Natural killer cell treated with Interleukin-12 subunit alpha and Interleukin-12 subunit beta and Interleukin-15 and Interleukin-18, amount 100 ng/mL, for 72 hours (primary cell): ENCODE measurements at regions not wholly inside any gene's neighbourhood (a gene's known extent, or its start where the extent isn't known, plus 50 kb on each side); places are given as distances from the start of the nearest gene placed in this dataset.

Experiments used
- ATAC-seq, 2 donors: fragments of 150-1000 bp; cut with Tn5 transposase in 1 of 2; sonication (Bioruptor Pico), chemical (Tn5 transposase) in 1 of 2; 2 replicates each; pipeline ENCODE4 v1.10.0; 2021
- DNase-seq: peaks from one replicate; pipeline ENCODE4 v3.0.0; 2022; ENCODE audit warnings: low spot score
- H3K27ac Mint-ChIP-seq, 2 donors: 1 replicate in 1 of 2; 2 replicates in 1 of 2; pipeline ENCODE4 v1.8.0; 2022; ENCODE audit warnings: mixed read lengths in 2 of 2, mild to moderate bottlenecking in 1 of 2, moderate library complexity in 1 of 2
- H3K27me3 Mint-ChIP-seq, 2 donors: 1 replicate in 1 of 2; 2 replicates in 1 of 2; pipeline ENCODE4 v1.8.0; 2022; ENCODE audit warnings: mixed read lengths in 2 of 2
- H3K36me3 Mint-ChIP-seq: one replicate; pipeline ENCODE4 v1.8.0; 2022; ENCODE audit warnings: mixed read lengths
- H3K4me1 Mint-ChIP-seq, 2 donors: 1 replicate in 1 of 2; 2 replicates in 1 of 2; pipeline ENCODE4 v1.8.0; 2022; ENCODE audit warnings: low read depth in 2 of 2, mixed read lengths in 2 of 2, mild to moderate bottlenecking in 1 of 2
- H3K4me3 Mint-ChIP-seq: one replicate; pipeline ENCODE4 v1.8.0; 2022; ENCODE audit warnings: mixed read lengths
- H3K9me3 Mint-ChIP-seq: 2 replicates; pipeline ENCODE4 v1.8.0; 2022; ENCODE audit warnings: mixed read lengths

- H3K27me3 Mint-ChIP-seq: no peaks in the 10 kb centered on the region
- peaks cover 8% of the 10 kb centered on the region for H3K36me3 Mint-ChIP-seq
- H3K4me3 Mint-ChIP-seq: no peak overlapping the region
- no peak overlapping the region for H3K27ac Mint-ChIP-seq
- ATAC-seq: no peak
- H3K4me1 Mint-ChIP-seq: no peaks in the 10 kb centered on the region
- no peak for DNase-seq
- peaks cover 29% of the 10 kb centered on the region for H3K9me3 Mint-ChIP-seq
Measured at GRCh38 chr1:106268070-106268469, 788.4 kb upstream of the PRMT6 start.

- Mint-ChIP-seq H3K27me3 (no peaks in the 10 kb centered on the region), H3K36me3 (no peaks in the 10 kb centered on the region), H3K4me3 (no peak overlapping the region), H3K27ac (no peak overlapping the region), H3K4me1 (no peaks in the 10 kb centered on the region), H3K9me3 (peaks cover 13% of the 10 kb centered on the region)
- DNase-seq: no peak
- no peak for ATAC-seq
Measured at GRCh38 chr1:106276871-106277270, 779.6 kb upstream of the PRMT6 start.

GRCh38 chr1:106277786-106278185 lies 778.7 kb upstream of the PRMT6 start:
- Mint-ChIP-seq H3K36me3 (no peaks in the 10 kb centered on the region), H3K4me1 (no peaks in the 10 kb centered on the region), H3K27me3 (no peaks in the 10 kb centered on the region), H3K9me3 (peaks cover 13% of the 10 kb centered on the region), H3K4me3 (no peak overlapping the region), H3K27ac (no peak overlapping the region)
- ATAC-seq (no peak), DNase-seq (no peak)

- no peak for DNase-seq
- Mint-ChIP-seq H3K36me3 (no peaks in the 10 kb centered on the region), H3K27ac (no peak overlapping the region), H3K4me1 (no peaks in the 10 kb centered on the region), H3K9me3 (peaks cover 9% of the 10 kb centered on the region), H3K4me3 (no peak overlapping the region), H3K27me3 (no peaks in the 10 kb centered on the region)
- ATAC-seq: no peak
Measured at GRCh38 chr1:106278716-106279115, 777.8 kb upstream of the PRMT6 start.

GRCh38 chr1:106289265-106289928 lies 767.1 kb upstream of the PRMT6 start:
- Mint-ChIP-seq H3K4me3 (no peak overlapping the region), H3K4me1 (no peaks in the 10 kb centered on the region), H3K27me3 (no peaks in the 10 kb centered on the region), H3K9me3 (peaks cover 21% of the 10 kb centered on the region), H3K27ac (no peak overlapping the region), H3K36me3 (peaks cover 7% of the 10 kb centered on the region)
- no peak for ATAC-seq
- no peak for DNase-seq

GRCh38 chr1:106290805-106291501 lies 765.5 kb upstream of the PRMT6 start:
- no peak overlapping the region for H3K4me3 Mint-ChIP-seq
- peaks cover 7% of the 10 kb centered on the region for H3K36me3 Mint-ChIP-seq
- DNase-seq: no peak
- no peak for ATAC-seq
- H3K9me3 Mint-ChIP-seq: peaks cover 17% of the 10 kb centered on the region
- H3K27ac Mint-ChIP-seq: no peak overlapping the region
- no peaks in the 10 kb centered on the region for H3K4me1 Mint-ChIP-seq
- no peaks in the 10 kb centered on the region for H3K27me3 Mint-ChIP-seq

GRCh38 chr1:106292130-106292529 lies 764.3 kb upstream of the PRMT6 start:
- Mint-ChIP-seq H3K4me3 (no peak overlapping the region), H3K27me3 (no peaks in the 10 kb centered on the region), H3K9me3 (peaks cover 15% of the 10 kb centered on the region), H3K36me3 (peaks cover 6% of the 10 kb centered on the region), H3K4me1 (no peaks in the 10 kb centered on the region), H3K27ac (no peak overlapping the region)
- ATAC-seq (no peak), DNase-seq (no peak)

GRCh38 chr1:106296431-106296830 lies 760.0 kb upstream of the PRMT6 start:
- Mint-ChIP-seq H3K9me3 (peaks cover 13% of the 10 kb centered on the region), H3K27me3 (no peaks in the 10 kb centered on the region), H3K4me3 (no peak overlapping the region), H3K27ac (no peak overlapping the region), H3K36me3 (no peaks in the 10 kb centered on the region), H3K4me1 (no peaks in the 10 kb centered on the region)
- DNase-seq (no peak), ATAC-seq (no peak)

GRCh38 chr1:106304106-106304505 lies 752.4 kb upstream of the PRMT6 start:
- no peak for ATAC-seq
- no peaks in the 10 kb centered on the region for H3K27me3 Mint-ChIP-seq

GRCh38 chr1:106319612-106320011 lies 736.9 kb upstream of the PRMT6 start:
- no peaks in the 10 kb centered on the region for H3K27me3 Mint-ChIP-seq
- ATAC-seq (no peak), DNase-seq (no peak)
- no peak overlapping the region for H3K27ac Mint-ChIP-seq
- no peak overlapping the region for H3K4me3 Mint-ChIP-seq
- H3K4me1 Mint-ChIP-seq: no peaks in the 10 kb centered on the region
- no peaks in the 10 kb centered on the region for H3K9me3 Mint-ChIP-seq
- peaks cover 4% of the 10 kb centered on the region for H3K36me3 Mint-ChIP-seq

More at GRCh38 chr1:106304106-106304505, 752.4 kb upstream of the PRMT6 start:
- Mint-ChIP-seq H3K9me3 (peaks cover 13% of the 10 kb centered on the region), H3K4me1 (no peaks in the 10 kb centered on the region), H3K27ac (no peak overlapping the region), H3K4me3 (no peak overlapping the region), H3K36me3 (peaks cover 13% of the 10 kb centered on the region)
- no peak for DNase-seq

GRCh38 chr1:106325600-106325999 lies 730.9 kb upstream of the PRMT6 start:
- Mint-ChIP-seq H3K36me3 (peaks cover 4% of the 10 kb centered on the region), H3K4me1 (no peaks in the 10 kb centered on the region), H3K27me3 (no peaks in the 10 kb centered on the region), H3K27ac (no peak overlapping the region), H3K9me3 (peaks cover 3% of the 10 kb centered on the region), H3K4me3 (no peak overlapping the region)
- DNase-seq: no peak
- ATAC-seq: no peak

- Mint-ChIP-seq H3K9me3 (peaks cover 6% of the 10 kb centered on the region), H3K4me3 (no peak overlapping the region), H3K27ac (no peak overlapping the region), H3K4me1 (no peaks in the 10 kb centered on the region), H3K36me3 (peaks cover 6% of the 10 kb centered on the region), H3K27me3 (no peaks in the 10 kb centered on the region)
- DNase-seq: no peak
- ATAC-seq: no peak
Measured at GRCh38 chr1:106344494-106344893, 712.0 kb upstream of the PRMT6 start.

GRCh38 chr1:106360252-106360651 lies 696.2 kb upstream of the PRMT6 start:
- H3K9me3 Mint-ChIP-seq: peaks cover 25% of the 10 kb centered on the region
- H3K27me3 Mint-ChIP-seq: no peaks in the 10 kb centered on the region
- H3K4me3 Mint-ChIP-seq: no peak overlapping the region
- no peak overlapping the region for H3K27ac Mint-ChIP-seq
- DNase-seq (no peak), ATAC-seq (no peak)
- no peaks in the 10 kb centered on the region for H3K4me1 Mint-ChIP-seq
- peaks cover 20% of the 10 kb centered on the region for H3K36me3 Mint-ChIP-seq

- no peaks in the 10 kb centered on the region for H3K36me3 Mint-ChIP-seq
- H3K27me3 Mint-ChIP-seq: no peaks in the 10 kb centered on the region
- ATAC-seq (no peak), DNase-seq (no peak)
- H3K4me3 Mint-ChIP-seq: no peak overlapping the region
- no peak overlapping the region for H3K27ac Mint-ChIP-seq
- H3K9me3 Mint-ChIP-seq: peaks cover 13% of the 10 kb centered on the region
- H3K4me1 Mint-ChIP-seq: no peaks in the 10 kb centered on the region
Measured at GRCh38 chr1:106366627-106367319, 689.7 kb upstream of the PRMT6 start.
